Loucy (cell line): ENCODE measurements at regions not wholly inside any gene's neighbourhood (a gene's known extent, or its start where the extent isn't known, plus 50 kb on each side); places are given as distances from the start of the nearest gene placed in this dataset.

Experiments used
- H2AFZ ChIP-seq: fragments of 200-600 bp; sonication (generic); 2 replicates; pipeline ENCODE4 v1.6.0; 2016; ENCODE audit warnings: antibody characterized with exemption, mild to moderate bottlenecking, low read length, moderate library complexity
- H3F3A ChIP-seq: fragments of 200-600 bp; 2 replicates; pipeline ENCODE4 v1.6.0; 2016; ENCODE audit warnings: antibody characterized with exemption, low read depth, mild to moderate bottlenecking
- H3K27me3 ChIP-seq: fragments of 200-600 bp; sonication (generic); 2 replicates; pipeline ENCODE4 v1.6.1; 2014; ENCODE audit warnings: low read length, mild to moderate bottlenecking; ENCODE audit not compliant: insufficient read depth, poor library complexity, severe bottlenecking
- H3K36me3 ChIP-seq: fragments of 200-600 bp; sonication (generic); 2 replicates; pipeline ENCODE4 v1.6.1; 2016; ENCODE audit warnings: low read length; ENCODE audit not compliant: insufficient read depth
- H3K4me1 ChIP-seq: fragments of 200-600 bp; sonication (generic); 2 replicates; pipeline ENCODE4 v1.5.1; 2014; ENCODE audit warnings: low read length, mild to moderate bottlenecking; ENCODE audit not compliant: insufficient read depth, poor library complexity, severe bottlenecking
- H3K4me2 ChIP-seq: fragments of 200-600 bp; sonication (generic); 2 replicates; pipeline ENCODE4 v1.6.0; 2014; ENCODE audit warnings: antibody characterized with exemption, low read length, low read depth, mild to moderate bottlenecking; ENCODE audit not compliant: poor library complexity, severe bottlenecking
- H3K4me3 ChIP-seq: fragments of 200-600 bp; sonication (generic); 2 replicates; pipeline ENCODE4 v1.5.1; 2014; ENCODE audit warnings: low read length, mild to moderate bottlenecking, mixed read lengths; ENCODE audit not compliant: poor library complexity, severe bottlenecking
- H3K79me2 ChIP-seq: fragments of 200-600 bp; sonication (generic); 2 replicates; pipeline ENCODE4 v1.6.1; 2014; ENCODE audit warnings: low read length; ENCODE audit not compliant: insufficient read depth
- H3K9ac ChIP-seq: fragments of 200-600 bp; sonication (generic); 2 replicates; pipeline ENCODE4 v1.6.0; 2014; ENCODE audit warnings: mild to moderate bottlenecking, low read depth, low read length, moderate library complexity; ENCODE audit not compliant: poor library complexity, severe bottlenecking
- H3K9me2 ChIP-seq: fragments of 200-600 bp; sonication (generic); replicated peaks from 2 replicates; pipeline ENCODE4 v1.6.1; 2016; ENCODE audit warnings: low read depth, low read length, mixed read lengths
- H3K9me3 ChIP-seq: fragments of 200-600 bp; sonication (generic); 2 replicates; pipeline ENCODE4 v1.6.1; 2014; ENCODE audit warnings: mild to moderate bottlenecking, antibody characterized with exemption, low read length, low read depth; ENCODE audit not compliant: insufficient read depth
- H4K20me1 ChIP-seq: fragments of 200-600 bp; sonication (generic); 2 replicates; pipeline ENCODE4 v1.6.0; 2014; ENCODE audit warnings: antibody characterized with exemption, low read length, mild to moderate bottlenecking; ENCODE audit not compliant: insufficient read depth, poor library complexity, severe bottlenecking
- EZH2phosphoT487 ChIP-seq: fragments of 200-600 bp; IDR thresholded peaks from 2 replicates; pipeline ENCODE4 v1.6.1; 2018; ENCODE audit warnings: antibody characterized with exemption, mild to moderate bottlenecking, moderate library complexity, borderline replicate concordance
- TF ChIP-seq, protein P1 (sequence below): fragments of 200-600 bp; sonication (generic); conservative IDR thresholded peaks from 2 replicates; pipeline ENCODE4 v1.5.1; 2014; ENCODE audit warnings: mild to moderate bottlenecking, antibody characterized with exemption, low read length

DNA sequence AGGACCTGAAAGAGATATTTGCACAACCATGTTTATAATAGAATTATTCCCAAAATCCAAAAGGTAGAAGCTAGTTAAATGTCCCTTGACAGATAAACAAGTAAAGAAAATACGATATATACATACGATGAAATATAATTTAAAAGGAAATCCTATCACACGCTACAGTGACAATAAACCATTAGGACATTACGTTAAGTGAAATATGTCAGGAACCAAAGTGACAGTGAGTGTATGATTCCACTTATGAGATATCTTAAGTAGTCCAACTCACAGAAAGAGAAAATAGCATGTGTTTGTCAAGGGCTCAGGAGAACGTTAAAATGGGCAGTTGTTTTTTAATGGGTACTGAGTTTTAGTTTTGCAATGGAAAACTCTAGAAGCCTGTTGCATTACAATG lies 212.7 kb upstream of the PMFBP1 start:
- H3K4me2 ChIP-seq: no peak overlapping the region
- no peak overlapping the region for H3K9ac ChIP-seq

GRCh38 chr16:72380283-72380682 lies 208.3 kb upstream of the PMFBP1 start:
- no peaks in the 10 kb centered on the region for H3F3A ChIP-seq
- H2AFZ ChIP-seq: no peak overlapping the region
- no peaks in the 10 kb centered on the region for H4K20me1 ChIP-seq
- H3K4me1 ChIP-seq: no peaks in the 10 kb centered on the region
- no peaks in the 10 kb centered on the region for H3K27me3 ChIP-seq
- no peaks in the 10 kb centered on the region for H3K36me3 ChIP-seq
- H3K9me3 ChIP-seq: no peaks in the 10 kb centered on the region
- no peak overlapping the region for H3K4me3 ChIP-seq
- no peak overlapping the region for H3K4me2 ChIP-seq
- no peak for TF ChIP-seq EZH2phosphoT487
- TF ChIP-seq, protein P1, sequence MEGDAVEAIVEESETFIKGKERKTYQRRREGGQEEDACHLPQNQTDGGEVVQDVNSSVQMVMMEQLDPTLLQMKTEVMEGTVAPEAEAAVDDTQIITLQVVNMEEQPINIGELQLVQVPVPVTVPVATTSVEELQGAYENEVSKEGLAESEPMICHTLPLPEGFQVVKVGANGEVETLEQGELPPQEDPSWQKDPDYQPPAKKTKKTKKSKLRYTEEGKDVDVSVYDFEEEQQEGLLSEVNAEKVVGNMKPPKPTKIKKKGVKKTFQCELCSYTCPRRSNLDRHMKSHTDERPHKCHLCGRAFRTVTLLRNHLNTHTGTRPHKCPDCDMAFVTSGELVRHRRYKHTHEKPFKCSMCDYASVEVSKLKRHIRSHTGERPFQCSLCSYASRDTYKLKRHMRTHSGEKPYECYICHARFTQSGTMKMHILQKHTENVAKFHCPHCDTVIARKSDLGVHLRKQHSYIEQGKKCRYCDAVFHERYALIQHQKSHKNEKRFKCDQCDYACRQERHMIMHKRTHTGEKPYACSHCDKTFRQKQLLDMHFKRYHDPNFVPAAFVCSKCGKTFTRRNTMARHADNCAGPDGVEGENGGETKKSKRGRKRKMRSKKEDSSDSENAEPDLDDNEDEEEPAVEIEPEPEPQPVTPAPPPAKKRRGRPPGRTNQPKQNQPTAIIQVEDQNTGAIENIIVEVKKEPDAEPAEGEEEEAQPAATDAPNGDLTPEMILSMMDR: no peak
- H3K9me2 ChIP-seq: no peaks in the 10 kb centered on the region
- H3K9ac ChIP-seq: no peak overlapping the region
- H3K79me2 ChIP-seq: no peaks in the 10 kb centered on the region

More for the DNA sequence above, 212.7 kb upstream of the PMFBP1 start:
- Histone ChIP-seq H2AFZ (no peak overlapping the region), H3F3A (no peaks in the 10 kb centered on the region), H3K27me3 (no peaks in the 10 kb centered on the region), H4K20me1 (no peaks in the 10 kb centered on the region), H3K9me2 (no peaks in the 10 kb centered on the region), H3K36me3 (no peaks in the 10 kb centered on the region), H3K79me2 (no peaks in the 10 kb centered on the region), H3K9me3 (peaks cover 2% of the 10 kb centered on the region; the same call in 1 of the 2 replicates), H3K4me1 (no peaks in the 10 kb centered on the region), H3K4me3 (no peak overlapping the region)
- TF ChIP-seq, protein P1: no peak
- no peak for TF ChIP-seq EZH2phosphoT487

DNA sequence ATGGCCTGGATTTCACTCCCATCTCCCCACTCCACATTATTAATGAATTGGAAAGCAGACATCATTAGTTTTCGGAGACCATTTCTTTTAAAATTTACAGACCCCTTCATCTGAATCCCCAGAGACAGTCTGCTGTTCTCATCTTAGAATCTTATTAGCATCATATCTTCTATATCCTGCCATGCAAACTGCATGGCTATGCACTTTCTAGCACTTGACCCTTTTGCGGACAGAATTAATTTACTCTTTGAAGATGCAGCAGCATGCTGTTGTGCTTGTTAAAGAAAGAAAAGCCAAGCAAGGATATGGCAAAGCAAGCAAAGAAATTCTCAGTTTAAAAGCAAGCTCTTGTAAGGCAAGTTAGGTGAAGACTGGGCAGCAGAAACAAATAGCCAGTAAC lies 201.2 kb upstream of the PMFBP1 start:
- no peak overlapping the region for H3K4me2 ChIP-seq
- H3K9me3 ChIP-seq: no peaks in the 10 kb centered on the region
- no peaks in the 10 kb centered on the region for H3K4me1 ChIP-seq
- no peaks in the 10 kb centered on the region for H4K20me1 ChIP-seq
- H3K4me3 ChIP-seq: no peak overlapping the region
- TF ChIP-seq, protein P1: no peak
- TF ChIP-seq EZH2phosphoT487: no peak
- no peaks in the 10 kb centered on the region for H3K9me2 ChIP-seq
- no peak overlapping the region for H2AFZ ChIP-seq
- no peaks in the 10 kb centered on the region for H3K79me2 ChIP-seq
- no peaks in the 10 kb centered on the region for H3F3A ChIP-seq
- H3K9ac ChIP-seq: no peak overlapping the region
- no peaks in the 10 kb centered on the region for H3K36me3 ChIP-seq
- no peaks in the 10 kb centered on the region for H3K27me3 ChIP-seq
